GM19372 (cell line): ENCODE measurements at regions not wholly inside any gene's neighbourhood (a gene's known extent, or its start where the extent isn't known, plus 50 kb on each side); places are given as distances from the start of the nearest gene placed in this dataset.

Experiments
- ATAC-seq: cut with Tn5 transposase; IDR thresholded peaks from one replicate; pipeline ENCODE4 v1.9.1; 2021; ENCODE audit warnings: mild to moderate bottlenecking, low read depth, moderate library complexity; ENCODE audit not compliant: unreplicated experiment

GRCh38 chr6:22394691-22395090 lies 97.9 kb upstream of the PRL start:
- no peak for ATAC-seq

- ATAC-seq, result no peak
These were observed 102.9 kb upstream of the PRL start for GRCh38 chr6:22399693-22400092.

GRCh38 chr6:22401206-22401605 lies 104.4 kb upstream of the PRL start:
- ATAC-seq, result no peak

- no peak for ATAC-seq
These were observed 105.1 kb upstream of the PRL start for GRCh38 chr6:22401932-22402331.

GRCh38 chr6:22409486-22409885 lies 112.7 kb upstream of the PRL start:
- no peak for ATAC-seq

GRCh38 chr6:22411376-22412105 lies 114.7 kb upstream of the PRL start:
- ATAC-seq, result no peak

GRCh38 chr6:22412994-22413393 lies 116.2 kb upstream of the PRL start:
- no peak for ATAC-seq

- ATAC-seq, result no peak
These were observed 117.0 kb upstream of the PRL start for GRCh38 chr6:22413681-22414311.

- no peak for ATAC-seq
These were observed 121.9 kb upstream of the PRL start for GRCh38 chr6:22418714-22419113.

- no peak for ATAC-seq
These were observed 124.4 kb upstream of the PRL start for GRCh38 chr6:22421198-22421597.

GRCh38 chr6:22424196-22424595 lies 127.4 kb upstream of the PRL start:
- ATAC-seq, result no peak

- no peak for ATAC-seq
These were observed 135.2 kb upstream of the PRL start for GRCh38 chr6:22432060-22432459.

- no peak for ATAC-seq
These were observed 135.6 kb upstream of the HDGFL1 start for GRCh38 chr6:22433745-22434144.

- no peak for ATAC-seq
These were observed 134.2 kb upstream of the HDGFL1 start for GRCh38 chr6:22435151-22435550.

GRCh38 chr6:22436134-22436533 lies 133.2 kb upstream of the HDGFL1 start:
- ATAC-seq, result no peak

GRCh38 chr6:22437665-22438064 lies 131.7 kb upstream of the HDGFL1 start:
- ATAC-seq, result no peak

GRCh38 chr6:22442826-22443225 lies 126.5 kb upstream of the HDGFL1 start:
- no peak for ATAC-seq

GRCh38 chr6:22444330-22444729 lies 125.0 kb upstream of the HDGFL1 start:
- no peak for ATAC-seq

- no peak for ATAC-seq
These were observed 123.4 kb upstream of the HDGFL1 start for GRCh38 chr6:22445946-22446345.

- no peak for ATAC-seq
These were observed 121.8 kb upstream of the HDGFL1 start for GRCh38 chr6:22447249-22448196.

GRCh38 chr6:22448291-22448711 lies 121.1 kb upstream of the HDGFL1 start:
- no peak for ATAC-seq
